CD14-positive monocyte (primary cell): ENCODE measurements at regions not wholly inside any gene's neighbourhood (a gene's known extent, or its start where the extent isn't known, plus 50 kb on each side); places are given as distances from the start of the nearest gene placed in this dataset.
"Not testable (repeated sequence)": the region's sequence is repeated elsewhere in the genome, so short reads cannot be mapped to it uniquely, and the experiment has no call there.

Experiments
- DNase-seq, 3 donors: peaks; one replicate each; pipeline ENCODE4 v3.0.0-alpha.2; 2011 to 2022
- H2AFZ ChIP-seq: 2 replicates; pipeline ENCODE4 v1.6.0; 2012; ENCODE audit warnings: mild to moderate bottlenecking, low read depth, low read length, inconsistent platforms; ENCODE audit not compliant: insufficient read depth, poor library complexity, severe bottlenecking
- H3K27ac ChIP-seq, 2 donors: 1 replicate in 1 of 2; 2 replicates in 1 of 2; pipeline ENCODE4 v1.5.1; 2012 to 2013; ENCODE audit warnings: low read length in 2 of 2, control low read depth in 1 of 2, inconsistent platforms in 1 of 2, low read depth in 1 of 2, mild to moderate bottlenecking in 1 of 2
- H3K27me3 ChIP-seq, 2 donors: one replicate each; pipeline versions ENCODE4 v1.6.0 to v1.6.1; 2011 to 2013; ENCODE audit warnings: low read length in 2 of 2; ENCODE audit not compliant: control insufficient read depth in 2 of 2, insufficient read depth in 2 of 2
- H3K36me3 ChIP-seq, 2 donors: replicated peaks in 1 of 2; 1 replicate in 1 of 2; 2 replicates in 1 of 2; pipeline versions ENCODE4 v1.5.1 to v1.6.1; 2012 to 2013; ENCODE audit warnings: low read length in 2 of 2, control low read depth in 1 of 2, inconsistent platforms in 1 of 2, mild to moderate bottlenecking in 1 of 2; ENCODE audit not compliant: insufficient read depth in 2 of 2, control insufficient read depth in 1 of 2
- H3K4me1 ChIP-seq, 2 donors: 1 replicate in 1 of 2; 2 replicates in 1 of 2; pipeline versions ENCODE4 v1.5.1 to v1.6.1; 2012 to 2013; ENCODE audit warnings: low read length in 2 of 2, control low read depth in 1 of 2, inconsistent platforms in 1 of 2, mild to moderate bottlenecking in 1 of 2, moderate library complexity in 1 of 2; ENCODE audit not compliant: insufficient read depth in 2 of 2, control insufficient read depth in 1 of 2
- H3K4me2 ChIP-seq: replicated peaks from 2 replicates; pipeline ENCODE3; 2012; ENCODE audit warnings: low read length, moderate library complexity, mild to moderate bottlenecking; ENCODE audit not compliant: poor library complexity, severe bottlenecking; ENCODE audit errors: extremely low read depth
- H3K4me3 ChIP-seq, 3 experiments: fragments of 200-600 bp in 1 of 3; sonication (generic) in 1 of 3; replicated peaks in 1 of 3; 1 replicate in 2 of 3; 2 replicates in 1 of 3; pipeline ENCODE4 v1.5.1; 2011 to 2013; ENCODE audit warnings: low read length in 3 of 3, mild to moderate bottlenecking in 3 of 3, control low read depth in 2 of 3, low read depth in 2 of 3, inconsistent platforms in 1 of 3, moderate library complexity in 1 of 3
- H3K79me2 ChIP-seq: 2 replicates; pipeline ENCODE4 v1.6.0; 2012; ENCODE audit warnings: mild to moderate bottlenecking, control low read depth, inconsistent platforms, low read length, moderate library complexity; ENCODE audit not compliant: insufficient read depth
- H3K9ac ChIP-seq: 2 replicates; pipeline ENCODE4 v1.6.0; 2017; ENCODE audit warnings: low read length, mild to moderate bottlenecking; ENCODE audit not compliant: insufficient read depth, poor library complexity, severe bottlenecking
- H3K9me3 ChIP-seq, 2 donors: replicated peaks in 1 of 2; 1 replicate in 1 of 2; 2 replicates in 1 of 2; pipeline versions ENCODE4 v1.5.1 to v1.6.1; 2012 to 2013; ENCODE audit warnings: low read length in 2 of 2, control low read depth in 1 of 2; ENCODE audit not compliant: control insufficient read depth in 1 of 2, insufficient read depth in 1 of 2
- H4K20me1 ChIP-seq: 2 replicates; pipeline ENCODE4 v1.6.0; 2012; ENCODE audit warnings: mild to moderate bottlenecking, low read length, control low read depth, moderate library complexity; ENCODE audit not compliant: insufficient read depth
- H3K27ac Mint-ChIP-seq, 7 donors: one replicate each; pipeline ENCODE4 v1.8.0; 2020; ENCODE audit warnings: mild to moderate bottlenecking in 7 of 7, mixed read lengths in 7 of 7, moderate library complexity in 6 of 7, inconsistent platforms in 2 of 7
- H3K27me3 Mint-ChIP-seq, 3 donors: one replicate each; pipeline ENCODE4 v1.8.0; 2021 to 2022; ENCODE audit warnings: low read depth in 3 of 3, mild to moderate bottlenecking in 3 of 3, mixed read lengths in 3 of 3, moderate library complexity in 3 of 3, inconsistent platforms in 1 of 3
- H3K36me3 Mint-ChIP-seq, 2 donors: one replicate each; pipeline ENCODE4 v1.8.0; 2020; ENCODE audit warnings: mixed read lengths in 2 of 2, inconsistent platforms in 1 of 2, mild to moderate bottlenecking in 1 of 2
- H3K4me1 Mint-ChIP-seq: one replicate; pipeline ENCODE4 v1.8.0; 2020; ENCODE audit warnings: mild to moderate bottlenecking, mixed read lengths
- H3K4me3 Mint-ChIP-seq, 2 donors: one replicate each; pipeline ENCODE4 v1.8.0; 2020; ENCODE audit warnings: mild to moderate bottlenecking in 2 of 2, mixed read lengths in 2 of 2, moderate library complexity in 1 of 2
- H3K9me3 Mint-ChIP-seq, 7 donors: one replicate each; pipeline ENCODE4 v1.8.0; 2020 to 2022; ENCODE audit warnings: mixed read lengths in 7 of 7, mild to moderate bottlenecking in 6 of 7, moderate library complexity in 6 of 7, inconsistent platforms in 2 of 7
- WGBS: methylation state at CpG from one replicate; pipeline ENCODE4 v1.1.5; 2013; ENCODE audit warnings: missing lambda C conversion rate; ENCODE audit not compliant: insufficient coverage; 5-methylcytosine and 5-hydroxymethylcytosine counted together
- intact Hi-C, 2 donors: fragments of 100-400 bp; cut with micrococcal nuclease; formaldehyde crosslinking; loops; one replicate each; pipeline versions ENCODE4 v1.15.0 to v1.15.1; 2023
- TF ChIP-seq, protein P1 (sequence below): fragments of 200-600 bp; IDR thresholded peaks from one replicate; pipeline ENCODE4 v1.8.0; 2022; ENCODE audit warnings: antibody characterized with exemption, mild to moderate bottlenecking

DNA sequence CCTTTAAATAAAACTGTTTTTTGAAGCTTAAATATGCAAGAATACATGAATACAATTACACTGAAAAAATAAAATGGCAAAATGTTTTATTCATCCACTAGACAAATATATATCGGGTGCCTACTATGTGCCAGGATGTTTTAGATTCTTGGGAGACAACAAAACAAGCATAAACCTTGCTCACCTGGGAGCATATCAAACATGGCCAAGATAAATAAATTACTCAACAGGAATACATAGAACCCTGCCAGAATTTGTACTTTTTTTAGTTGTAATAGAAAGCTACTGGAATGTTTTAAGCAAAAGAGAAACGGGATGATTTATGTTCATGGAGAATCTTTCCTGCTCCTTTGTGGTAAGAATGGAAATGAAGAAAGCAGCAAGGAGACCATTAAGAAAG is 2358.5 kb upstream of the PCDH20 start:
- WGBS = 92% methylated on average over 1 of the region's 2 CpGs
- no peaks in the 10 kb centered on the region for H4K20me1 ChIP-seq
- H3K79me2 ChIP-seq = no peaks in the 10 kb centered on the region
- Mint-ChIP-seq H3K27ac (no peak overlapping the region), H3K4me3 (no peak overlapping the region), H3K36me3 (no peaks in the 10 kb centered on the region), H3K27me3 (peaks cover 0 to 1% (median 0%) of the 10 kb centered on the region in 3 donors), H3K9me3 (peaks cover 0 to 5% (median 3%) of the 10 kb centered on the region in 7 donors), H3K4me1 (no peaks in the 10 kb centered on the region)
- intact Hi-C loops = no loop called here
- TF ChIP-seq, protein P1, sequence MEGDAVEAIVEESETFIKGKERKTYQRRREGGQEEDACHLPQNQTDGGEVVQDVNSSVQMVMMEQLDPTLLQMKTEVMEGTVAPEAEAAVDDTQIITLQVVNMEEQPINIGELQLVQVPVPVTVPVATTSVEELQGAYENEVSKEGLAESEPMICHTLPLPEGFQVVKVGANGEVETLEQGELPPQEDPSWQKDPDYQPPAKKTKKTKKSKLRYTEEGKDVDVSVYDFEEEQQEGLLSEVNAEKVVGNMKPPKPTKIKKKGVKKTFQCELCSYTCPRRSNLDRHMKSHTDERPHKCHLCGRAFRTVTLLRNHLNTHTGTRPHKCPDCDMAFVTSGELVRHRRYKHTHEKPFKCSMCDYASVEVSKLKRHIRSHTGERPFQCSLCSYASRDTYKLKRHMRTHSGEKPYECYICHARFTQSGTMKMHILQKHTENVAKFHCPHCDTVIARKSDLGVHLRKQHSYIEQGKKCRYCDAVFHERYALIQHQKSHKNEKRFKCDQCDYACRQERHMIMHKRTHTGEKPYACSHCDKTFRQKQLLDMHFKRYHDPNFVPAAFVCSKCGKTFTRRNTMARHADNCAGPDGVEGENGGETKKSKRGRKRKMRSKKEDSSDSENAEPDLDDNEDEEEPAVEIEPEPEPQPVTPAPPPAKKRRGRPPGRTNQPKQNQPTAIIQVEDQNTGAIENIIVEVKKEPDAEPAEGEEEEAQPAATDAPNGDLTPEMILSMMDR = no peak
- H2AFZ ChIP-seq = no peak overlapping the region
- no peak overlapping the region for H3K9ac ChIP-seq
- no peaks in the 10 kb centered on the region for H3K27me3 ChIP-seq
- H3K36me3 ChIP-seq = no peaks in the 10 kb centered on the region
- H3K4me3 ChIP-seq = no peak overlapping the region
- H3K27ac ChIP-seq = no peak overlapping the region
- H3K4me2 ChIP-seq = no peak overlapping the region
- no peak for DNase-seq
- H3K9me3 ChIP-seq = peaks cover 0 to 4% of the 10 kb centered on the region in 2 donors
- H3K4me1 ChIP-seq = no peaks in the 10 kb centered on the region

DNA sequence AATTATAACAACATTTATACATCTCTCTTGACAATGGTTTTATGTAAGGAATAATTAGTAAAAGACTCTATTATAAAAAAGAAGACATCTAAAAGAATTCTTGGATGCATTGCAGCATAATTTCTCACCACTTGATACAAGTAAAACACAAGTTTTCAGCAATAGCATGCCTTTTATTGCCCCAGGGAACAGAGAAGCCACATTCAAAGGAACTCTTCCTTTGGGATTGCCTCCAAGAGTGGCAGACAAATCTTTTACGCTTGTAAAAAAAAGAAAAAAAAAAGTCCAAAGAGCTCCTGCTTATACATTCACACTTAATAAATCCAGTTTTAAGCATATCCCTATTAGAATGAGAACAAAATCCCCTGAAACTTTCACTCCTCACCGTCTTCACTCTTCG is 2357.8 kb upstream of the PCDH20 start:
- intact Hi-C loops = no loop called here
- H3K9me3 Mint-ChIP-seq = peaks cover 0 to 4% (median under 1%) of the 10 kb centered on the region in 7 donors
- no peak overlapping the region for H3K27ac Mint-ChIP-seq
- DNase-seq = no peak
- no peaks in the 10 kb centered on the region for H3K36me3 Mint-ChIP-seq
- no peak overlapping the region for H3K4me3 Mint-ChIP-seq
- H3K4me1 Mint-ChIP-seq = no peaks in the 10 kb centered on the region
- H3K4me2 ChIP-seq = no peak overlapping the region
- H3K27me3 ChIP-seq = no peaks in the 10 kb centered on the region
- H3K36me3 ChIP-seq = no peaks in the 10 kb centered on the region
- 100% methylated on average over 1 of the region's 3 CpGs for WGBS
- H3K27me3 Mint-ChIP-seq = peaks cover 0 to 1% (median 0%) of the 10 kb centered on the region in 3 donors
- H4K20me1 ChIP-seq = no peaks in the 10 kb centered on the region
- H3K79me2 ChIP-seq = no peaks in the 10 kb centered on the region
- TF ChIP-seq, protein P1 = no peak
- no peak overlapping the region for H3K27ac ChIP-seq
- no peaks in the 10 kb centered on the region for H3K4me1 ChIP-seq
- H2AFZ ChIP-seq = no peak overlapping the region
- no peak overlapping the region for H3K9ac ChIP-seq
- no peak overlapping the region for H3K4me3 ChIP-seq
- peaks cover 0 to 4% of the 10 kb centered on the region in 2 donors for H3K9me3 ChIP-seq

DNA sequence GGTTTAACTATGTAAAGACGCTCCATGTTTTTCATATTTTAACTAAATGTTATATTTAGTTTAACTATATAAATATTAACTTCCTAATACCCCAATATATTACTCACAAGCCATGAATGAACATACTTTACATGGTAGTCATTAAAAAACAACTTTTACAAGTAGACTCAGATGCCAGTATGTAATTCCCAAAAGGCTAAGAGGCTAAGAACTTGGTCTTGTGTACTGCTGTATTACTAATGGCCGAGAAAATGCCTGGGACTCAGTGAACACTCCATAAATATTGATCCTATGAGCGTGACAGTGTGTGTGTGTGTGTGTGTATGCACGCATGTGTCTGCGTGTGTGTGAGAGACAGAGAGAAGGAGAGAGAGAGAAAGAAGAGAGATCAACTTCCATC is 2342.0 kb upstream of the PCDH20 start:
- H4K20me1 ChIP-seq, H3K9ac ChIP-seq, H3K4me3 Mint-ChIP-seq, H3K27ac ChIP-seq, H3K27me3 ChIP-seq, H3K4me2 ChIP-seq, H3K36me3 ChIP-seq, H3K27me3 Mint-ChIP-seq, H3K79me2 ChIP-seq, H3K4me1 Mint-ChIP-seq, H3K27ac Mint-ChIP-seq, H3K9me3 Mint-ChIP-seq, DNase-seq, intact Hi-C loops, H3K4me3 ChIP-seq, H3K4me1 ChIP-seq, H3K9me3 ChIP-seq, H2AFZ ChIP-seq, H3K36me3 Mint-ChIP-seq: not testable (repeated sequence)
- no CpG with 5 or more reads among the region's 5 CpGs for WGBS
